H1 (cell line): ENCODE measurements at regions not wholly inside any gene's neighbourhood (a gene's known extent, or its start where the extent isn't known, plus 50 kb on each side); places are given as distances from the start of the nearest gene placed in this dataset.

ENCODE experiments used
- BCL11A ChIP-seq, 2 experiments: IDR thresholded peaks; one replicate each; pipeline ENCODE4 v1.6.1; 2011; ENCODE audit warnings: low read depth in 2 of 2, low read length in 2 of 2, mild to moderate bottlenecking in 2 of 2
- CHD2 ChIP-seq: IDR thresholded peaks from 2 replicates; pipeline ENCODE4 v1.6.1; 2012; ENCODE audit warnings: low read length, improper control_type of control experiment
- EGR1 ChIP-seq: IDR thresholded peaks from 2 replicates; pipeline ENCODE4 v1.6.1; 2011; ENCODE audit warnings: low read depth, low read length, borderline replicate concordance
- HDAC2 ChIP-seq, 2 experiments: fragments of 300-600 bp in 1 of 2; sonication (generic) in 1 of 2; IDR thresholded peaks; 2 replicates each; pipeline ENCODE4 v1.6.1; 2011 to 2012; ENCODE audit warnings: low read depth in 2 of 2, low read length in 2 of 2, mild to moderate bottlenecking in 2 of 2, moderate library complexity in 2 of 2, borderline replicate concordance in 1 of 2, inconsistent platforms in 1 of 2
- KDM4A ChIP-seq: IDR thresholded peaks from one replicate; pipeline ENCODE4 v1.7.1; 2012; ENCODE audit warnings: low read depth, mild to moderate bottlenecking, moderate library complexity, low read length, inconsistent platforms; ENCODE audit not compliant: severe bottlenecking
- POLR2A ChIP-seq, 2 experiments: IDR thresholded peaks; 1 replicate in 1 of 2; 2 replicates in 1 of 2; pipeline ENCODE4 v1.6.1; 2011; ENCODE audit warnings: low read depth in 2 of 2, low read length in 2 of 2, mild to moderate bottlenecking in 2 of 2; ENCODE audit errors: control extremely low read depth in 1 of 2
- POU5F1 ChIP-seq: IDR thresholded peaks from 2 replicates; pipeline ENCODE4 v1.6.1; 2011; ENCODE audit warnings: low read depth, mild to moderate bottlenecking, low read length, moderate library complexity
- RAD21 ChIP-seq, 2 experiments: IDR thresholded peaks in 1 of 2; conservative IDR thresholded peaks in 1 of 2; 2 replicates each; pipeline ENCODE4 v1.6.1; 2011; ENCODE audit warnings: low read depth in 2 of 2, low read length in 2 of 2, improper control_type of control experiment in 1 of 2, inconsistent platforms in 1 of 2, mild to moderate bottlenecking in 1 of 2, moderate library complexity in 1 of 2
- SIRT6 ChIP-seq: IDR thresholded peaks from one replicate; pipeline ENCODE4 v1.7.1; 2012; ENCODE audit warnings: low read length, inconsistent platforms
- YY1 ChIP-seq: IDR thresholded peaks from 2 replicates; pipeline ENCODE4 v1.6.1; 2011; ENCODE audit warnings: low read depth, mild to moderate bottlenecking, low read length
- TF ChIP-seq, protein P1 (sequence below): fragments of 300-600 bp; sonication (generic); IDR thresholded peaks from 2 replicates; pipeline ENCODE4 v1.7.1; 2012; ENCODE audit warnings: low read length, moderate library complexity, mild to moderate bottlenecking, inconsistent platforms; ENCODE audit not compliant: insufficient replicate concordance

DNA sequence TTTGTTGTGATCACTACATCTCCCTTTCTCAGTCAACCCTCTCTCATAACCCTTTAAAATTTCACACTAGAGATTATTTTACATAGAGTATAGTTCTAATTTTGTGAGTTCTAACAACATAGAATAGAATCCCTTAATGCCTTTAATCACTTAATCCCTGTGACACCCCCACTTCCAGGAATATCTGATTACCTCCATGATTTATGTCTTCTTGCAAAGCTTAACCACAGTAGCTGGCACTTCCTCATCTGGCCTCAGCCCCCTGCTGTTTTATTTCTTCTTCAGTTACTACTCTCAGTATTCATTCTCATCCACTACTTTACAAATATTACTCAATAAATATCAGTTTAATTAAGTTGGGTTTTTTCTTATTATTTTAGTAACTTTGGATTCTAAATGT is 340.9 kb downstream of the CENPC start (continued):
- TF ChIP-seq, protein P1, sequence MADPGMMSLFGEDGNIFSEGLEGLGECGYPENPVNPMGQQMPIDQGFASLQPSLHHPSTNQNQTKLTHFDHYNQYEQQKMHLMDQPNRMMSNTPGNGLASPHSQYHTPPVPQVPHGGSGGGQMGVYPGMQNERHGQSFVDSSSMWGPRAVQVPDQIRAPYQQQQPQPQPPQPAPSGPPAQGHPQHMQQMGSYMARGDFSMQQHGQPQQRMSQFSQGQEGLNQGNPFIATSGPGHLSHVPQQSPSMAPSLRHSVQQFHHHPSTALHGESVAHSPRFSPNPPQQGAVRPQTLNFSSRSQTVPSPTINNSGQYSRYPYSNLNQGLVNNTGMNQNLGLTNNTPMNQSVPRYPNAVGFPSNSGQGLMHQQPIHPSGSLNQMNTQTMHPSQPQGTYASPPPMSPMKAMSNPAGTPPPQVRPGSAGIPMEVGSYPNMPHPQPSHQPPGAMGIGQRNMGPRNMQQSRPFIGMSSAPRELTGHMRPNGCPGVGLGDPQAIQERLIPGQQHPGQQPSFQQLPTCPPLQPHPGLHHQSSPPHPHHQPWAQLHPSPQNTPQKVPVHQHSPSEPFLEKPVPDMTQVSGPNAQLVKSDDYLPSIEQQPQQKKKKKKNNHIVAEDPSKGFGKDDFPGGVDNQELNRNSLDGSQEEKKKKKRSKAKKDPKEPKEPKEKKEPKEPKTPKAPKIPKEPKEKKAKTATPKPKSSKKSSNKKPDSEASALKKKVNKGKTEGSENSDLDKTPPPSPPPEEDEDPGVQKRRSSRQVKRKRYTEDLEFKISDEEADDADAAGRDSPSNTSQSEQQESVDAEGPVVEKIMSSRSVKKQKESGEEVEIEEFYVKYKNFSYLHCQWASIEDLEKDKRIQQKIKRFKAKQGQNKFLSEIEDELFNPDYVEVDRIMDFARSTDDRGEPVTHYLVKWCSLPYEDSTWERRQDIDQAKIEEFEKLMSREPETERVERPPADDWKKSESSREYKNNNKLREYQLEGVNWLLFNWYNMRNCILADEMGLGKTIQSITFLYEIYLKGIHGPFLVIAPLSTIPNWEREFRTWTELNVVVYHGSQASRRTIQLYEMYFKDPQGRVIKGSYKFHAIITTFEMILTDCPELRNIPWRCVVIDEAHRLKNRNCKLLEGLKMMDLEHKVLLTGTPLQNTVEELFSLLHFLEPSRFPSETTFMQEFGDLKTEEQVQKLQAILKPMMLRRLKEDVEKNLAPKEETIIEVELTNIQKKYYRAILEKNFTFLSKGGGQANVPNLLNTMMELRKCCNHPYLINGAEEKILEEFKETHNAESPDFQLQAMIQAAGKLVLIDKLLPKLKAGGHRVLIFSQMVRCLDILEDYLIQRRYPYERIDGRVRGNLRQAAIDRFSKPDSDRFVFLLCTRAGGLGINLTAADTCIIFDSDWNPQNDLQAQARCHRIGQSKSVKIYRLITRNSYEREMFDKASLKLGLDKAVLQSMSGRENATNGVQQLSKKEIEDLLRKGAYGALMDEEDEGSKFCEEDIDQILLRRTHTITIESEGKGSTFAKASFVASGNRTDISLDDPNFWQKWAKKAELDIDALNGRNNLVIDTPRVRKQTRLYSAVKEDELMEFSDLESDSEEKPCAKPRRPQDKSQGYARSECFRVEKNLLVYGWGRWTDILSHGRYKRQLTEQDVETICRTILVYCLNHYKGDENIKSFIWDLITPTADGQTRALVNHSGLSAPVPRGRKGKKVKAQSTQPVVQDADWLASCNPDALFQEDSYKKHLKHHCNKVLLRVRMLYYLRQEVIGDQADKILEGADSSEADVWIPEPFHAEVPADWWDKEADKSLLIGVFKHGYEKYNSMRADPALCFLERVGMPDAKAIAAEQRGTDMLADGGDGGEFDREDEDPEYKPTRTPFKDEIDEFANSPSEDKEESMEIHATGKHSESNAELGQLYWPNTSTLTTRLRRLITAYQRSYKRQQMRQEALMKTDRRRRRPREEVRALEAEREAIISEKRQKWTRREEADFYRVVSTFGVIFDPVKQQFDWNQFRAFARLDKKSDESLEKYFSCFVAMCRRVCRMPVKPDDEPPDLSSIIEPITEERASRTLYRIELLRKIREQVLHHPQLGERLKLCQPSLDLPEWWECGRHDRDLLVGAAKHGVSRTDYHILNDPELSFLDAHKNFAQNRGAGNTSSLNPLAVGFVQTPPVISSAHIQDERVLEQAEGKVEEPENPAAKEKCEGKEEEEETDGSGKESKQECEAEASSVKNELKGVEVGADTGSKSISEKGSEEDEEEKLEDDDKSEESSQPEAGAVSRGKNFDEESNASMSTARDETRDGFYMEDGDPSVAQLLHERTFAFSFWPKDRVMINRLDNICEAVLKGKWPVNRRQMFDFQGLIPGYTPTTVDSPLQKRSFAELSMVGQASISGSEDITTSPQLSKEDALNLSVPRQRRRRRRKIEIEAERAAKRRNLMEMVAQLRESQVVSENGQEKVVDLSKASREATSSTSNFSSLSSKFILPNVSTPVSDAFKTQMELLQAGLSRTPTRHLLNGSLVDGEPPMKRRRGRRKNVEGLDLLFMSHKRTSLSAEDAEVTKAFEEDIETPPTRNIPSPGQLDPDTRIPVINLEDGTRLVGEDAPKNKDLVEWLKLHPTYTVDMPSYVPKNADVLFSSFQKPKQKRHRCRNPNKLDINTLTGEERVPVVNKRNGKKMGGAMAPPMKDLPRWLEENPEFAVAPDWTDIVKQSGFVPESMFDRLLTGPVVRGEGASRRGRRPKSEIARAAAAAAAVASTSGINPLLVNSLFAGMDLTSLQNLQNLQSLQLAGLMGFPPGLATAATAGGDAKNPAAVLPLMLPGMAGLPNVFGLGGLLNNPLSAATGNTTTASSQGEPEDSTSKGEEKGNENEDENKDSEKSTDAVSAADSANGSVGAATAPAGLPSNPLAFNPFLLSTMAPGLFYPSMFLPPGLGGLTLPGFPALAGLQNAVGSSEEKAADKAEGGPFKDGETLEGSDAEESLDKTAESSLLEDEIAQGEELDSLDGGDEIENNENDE = no peak
- no peak for TF ChIP-seq RAD21 (IDR thresholded peaks at IDR 0.05 in 1 of 2, conservative IDR thresholded peaks at IDR 0.05 in 1 of 2; ENCODE audit: low read depth in 2 of 2, low read length in 2 of 2)
- no peak for TF ChIP-seq SIRT6
- TF ChIP-seq BCL11A (IDR thresholded peaks at IDR 0.05; ENCODE audit: low read depth in 2 of 2, low read length in 2 of 2) = no peak
- TF ChIP-seq POLR2A (IDR thresholded peaks at IDR 0.05; ENCODE audit: control extremely low read depth in 1 of 2, low read depth in 2 of 2, low read length in 2 of 2) = no peak
- no peak for TF ChIP-seq HDAC2 (IDR thresholded peaks at IDR 0.05; ENCODE audit: borderline replicate concordance in 1 of 2, low read depth in 2 of 2, low read length in 2 of 2)
- no peak for TF ChIP-seq EGR1
- no peak for TF ChIP-seq YY1
- no peak for TF ChIP-seq CHD2
- no peak for TF ChIP-seq KDM4A
- TF ChIP-seq POU5F1 = no peak
